Embryonic facial prominence (tissue), 1 donor: ENCODE measurements at regions not wholly inside any gene's neighbourhood (a gene's known extent, or its start where the extent isn't known, plus 50 kb on each side); places are given as distances from the start of the nearest gene placed in this dataset.
"Not testable (repeated sequence)": the region's sequence is repeated elsewhere in the genome, so short reads cannot be mapped to it uniquely, and the experiment has no call there.

ENCODE experiments used
- DNase-seq: peaks from one replicate; pipeline ENCODE4 v3.0.0-alpha.2; 2016; ENCODE audit errors: extremely low spot score

GRCh38 chr21:27393726-27394125 is 426.8 kb upstream of the ADAMTS5 start:
- no peak for DNase-seq

- DNase-seq: no peak
These were observed 425.1 kb upstream of the ADAMTS5 start for GRCh38 chr21:27391990-27392389.

GRCh38 chr21:27390384-27390783 is 423.5 kb upstream of the ADAMTS5 start:
- no peak for DNase-seq

- no peak for DNase-seq
These were observed 421.9 kb upstream of the ADAMTS5 start for GRCh38 chr21:27388825-27389224.

GRCh38 chr21:27382404-27382803 is 415.5 kb upstream of the ADAMTS5 start:
- no peak for DNase-seq

- DNase-seq: no peak
These were observed 413.4 kb upstream of the ADAMTS5 start for GRCh38 chr21:27380303-27380702.

GRCh38 chr21:27379354-27379753 is 412.5 kb upstream of the ADAMTS5 start:
- no peak for DNase-seq

- no peak for DNase-seq
These were observed 405.5 kb upstream of the ADAMTS5 start for GRCh38 chr21:27372381-27372780.

- no peak for DNase-seq
These were observed 405.1 kb upstream of the ADAMTS5 start for GRCh38 chr21:27371975-27372331.

- no peak for DNase-seq
These were observed 404.5 kb upstream of the ADAMTS5 start for GRCh38 chr21:27371115-27371974.

- DNase-seq: no peak
These were observed 403.2 kb upstream of the ADAMTS5 start for GRCh38 chr21:27369978-27370571.

- DNase-seq: no peak
These were observed 402.3 kb upstream of the ADAMTS5 start for GRCh38 chr21:27369234-27369633.

GRCh38 chr21:27366646-27367235 is 399.9 kb upstream of the ADAMTS5 start:
- DNase-seq: no peak

GRCh38 chr21:27366036-27366435 is 399.1 kb upstream of the ADAMTS5 start:
- DNase-seq: no peak

- no peak for DNase-seq
These were observed 398.5 kb upstream of the ADAMTS5 start for GRCh38 chr21:27365394-27365793.

- DNase-seq: no peak
These were observed 397.0 kb upstream of the ADAMTS5 start for GRCh38 chr21:27363719-27364477.

GRCh38 chr21:27362249-27362648 is 395.4 kb upstream of the ADAMTS5 start:
- no peak for DNase-seq

GRCh38 chr21:27359141-27359540 is 392.3 kb upstream of the ADAMTS5 start:
- no peak for DNase-seq

- no peak for DNase-seq
These were observed 386.0 kb upstream of the ADAMTS5 start for GRCh38 chr21:27352885-27353284.

- DNase-seq: no peak
These were observed 379.2 kb upstream of the ADAMTS5 start for GRCh38 chr21:27346041-27346448.

GRCh38 chr21:27339902-27340301 is 373.0 kb upstream of the ADAMTS5 start:
- DNase-seq: no peak

- not testable (repeated sequence) for DNase-seq
These were observed 371.1 kb upstream of the ADAMTS5 start for GRCh38 chr21:27338007-27338406.
